Neural cell (in vitro differentiated cells): ENCODE measurements at regions not wholly inside any gene's neighbourhood (a gene's known extent, or its start where the extent isn't known, plus 50 kb on each side); places are given as distances from the start of the nearest gene placed in this dataset.

Experiments
- CTCF ChIP-seq: fragments of 450-650 bp; IDR thresholded peaks from 2 replicates; pipeline ENCODE4 v1.5.1; 2014; ENCODE audit warnings: antibody characterized with exemption, mild to moderate bottlenecking, moderate library complexity; ENCODE audit not compliant: poor library complexity, severe bottlenecking
- EP300 ChIP-seq: fragments of 450-650 bp; conservative IDR thresholded peaks from 2 replicates; pipeline ENCODE4 v1.6.1; 2014; ENCODE audit warnings: antibody characterized with exemption, mild to moderate bottlenecking, moderate library complexity; ENCODE audit not compliant: poor library complexity, severe bottlenecking
- EZH2 ChIP-seq: fragments of 200-600, 300-800 bp; shearing (Covaris generic), sonication (generic); IDR thresholded peaks from 2 replicates; pipeline ENCODE4 v1.6.1; 2014; ENCODE audit warnings: antibody characterized with exemption, low read length, borderline replicate concordance, mild to moderate bottlenecking; ENCODE audit not compliant: insufficient read depth, poor library complexity, severe bottlenecking
- POLR2AphosphoS5 ChIP-seq: IDR thresholded peaks from 2 replicates; pipeline ENCODE4 v1.6.1; 2012
- SMC3 ChIP-seq: fragments of 450-650 bp; conservative IDR thresholded peaks from 2 replicates; pipeline ENCODE4 v1.6.1; 2014; ENCODE audit warnings: antibody characterized with exemption, mild to moderate bottlenecking, moderate library complexity; ENCODE audit not compliant: poor library complexity

- TF ChIP-seq SMC3 = no peak
- TF ChIP-seq CTCF = no peak
- no peak for TF ChIP-seq POLR2AphosphoS5
- no peak for TF ChIP-seq EZH2
- no peak for TF ChIP-seq EP300
Observed at GRCh38 chr18:51430538-51430937, 233.1 kb upstream of the MEX3C start.
